Gastrocnemius medialis (tissue), 4 donors: ENCODE measurements at regions not wholly inside any gene's neighbourhood (a gene's known extent, or its start where the extent isn't known, plus 50 kb on each side); places are given as distances from the start of the nearest gene placed in this dataset.

Experiments
- POLR2A ChIP-seq, 2 donors: fragments of 450-650 bp; IDR thresholded peaks; one replicate each; pipeline ENCODE4 v1.6.1; 2017; ENCODE audit warnings: antibody characterized with exemption in 2 of 2, mild to moderate bottlenecking in 2 of 2, moderate library complexity in 2 of 2
- TF ChIP-seq, protein P1 (sequence below), 5 experiments: fragments of 450-650 bp in 3 of 5; fragments of 200-600 bp in 2 of 5; sonication (generic) in 2 of 5; IDR thresholded peaks in 4 of 5; conservative IDR thresholded peaks in 1 of 5; 1 replicate in 4 of 5; 2 replicates in 1 of 5; pipeline ENCODE4 v1.5.1; 2016 to 2019; ENCODE audit warnings: antibody characterized with exemption in 5 of 5, mild to moderate bottlenecking in 3 of 5, moderate library complexity in 3 of 5

DNA sequence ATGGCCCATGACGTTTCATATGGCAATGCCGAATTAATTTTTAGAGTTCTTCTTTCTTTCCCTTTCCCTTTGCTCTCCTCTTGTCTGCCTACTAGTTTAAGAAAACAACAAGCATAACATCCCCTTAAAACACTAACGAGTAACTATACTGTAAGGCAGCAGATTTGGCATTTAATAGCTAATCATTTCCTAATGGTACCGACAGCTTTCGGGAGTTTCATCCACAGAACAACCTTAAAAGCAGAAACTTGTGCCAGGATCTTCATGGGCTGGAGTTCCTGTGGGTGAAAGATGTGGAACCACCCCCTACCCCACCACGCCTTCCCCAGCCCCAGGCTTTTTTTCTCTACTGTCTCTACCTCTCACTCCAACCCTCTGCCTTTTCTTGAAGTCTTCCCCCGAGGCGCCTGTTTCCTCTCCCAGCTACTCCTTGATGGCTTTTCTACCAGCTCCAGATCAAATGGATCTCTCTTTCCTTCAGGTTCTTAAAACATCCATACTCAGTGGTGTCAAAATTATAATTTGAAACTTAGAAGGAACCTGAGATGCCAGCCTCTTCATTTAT lies 319.5 kb downstream of the PIK3R1 start:
- TF ChIP-seq, protein P1, sequence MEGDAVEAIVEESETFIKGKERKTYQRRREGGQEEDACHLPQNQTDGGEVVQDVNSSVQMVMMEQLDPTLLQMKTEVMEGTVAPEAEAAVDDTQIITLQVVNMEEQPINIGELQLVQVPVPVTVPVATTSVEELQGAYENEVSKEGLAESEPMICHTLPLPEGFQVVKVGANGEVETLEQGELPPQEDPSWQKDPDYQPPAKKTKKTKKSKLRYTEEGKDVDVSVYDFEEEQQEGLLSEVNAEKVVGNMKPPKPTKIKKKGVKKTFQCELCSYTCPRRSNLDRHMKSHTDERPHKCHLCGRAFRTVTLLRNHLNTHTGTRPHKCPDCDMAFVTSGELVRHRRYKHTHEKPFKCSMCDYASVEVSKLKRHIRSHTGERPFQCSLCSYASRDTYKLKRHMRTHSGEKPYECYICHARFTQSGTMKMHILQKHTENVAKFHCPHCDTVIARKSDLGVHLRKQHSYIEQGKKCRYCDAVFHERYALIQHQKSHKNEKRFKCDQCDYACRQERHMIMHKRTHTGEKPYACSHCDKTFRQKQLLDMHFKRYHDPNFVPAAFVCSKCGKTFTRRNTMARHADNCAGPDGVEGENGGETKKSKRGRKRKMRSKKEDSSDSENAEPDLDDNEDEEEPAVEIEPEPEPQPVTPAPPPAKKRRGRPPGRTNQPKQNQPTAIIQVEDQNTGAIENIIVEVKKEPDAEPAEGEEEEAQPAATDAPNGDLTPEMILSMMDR (IDR thresholded peaks at IDR 0.05 in 4 of 5, conservative IDR thresholded peaks at IDR 0.05 in 1 of 5) = no peak
- no peak for TF ChIP-seq POLR2A (IDR thresholded peaks at IDR 0.05)
